NCI-H1105 (cell line): ENCODE measurements at regions not wholly inside any gene's neighbourhood (a gene's known extent, or its start where the extent isn't known, plus 50 kb on each side); places are given as distances from the start of the nearest gene placed in this dataset.

Experiments
- DNase-seq: peaks from one replicate; lab custom pipeline; 2025; lab: John Stamatoyannopoulos, UW

GRCh38 chr9:21564175-21564574, 82.1 kb upstream of the IFNE start:
- no peak for DNase-seq

- DNase-seq, result no peak
Observed at GRCh38 chr9:21565155-21565554, 83.0 kb upstream of the IFNE start.

GRCh38 chr9:21567926-21568325, 85.8 kb upstream of the IFNE start:
- no peak for DNase-seq

- DNase-seq, result no peak
Observed at GRCh38 chr9:21568484-21568883, 86.4 kb upstream of the IFNE start.

- no peak for DNase-seq
Observed at GRCh38 chr9:21569721-21570120, 87.6 kb upstream of the IFNE start.

GRCh38 chr9:21570643-21571275, 88.6 kb upstream of the IFNE start:
- no peak for DNase-seq

GRCh38 chr9:21574261-21574660, 92.1 kb upstream of the IFNE start:
- no peak for DNase-seq

GRCh38 chr9:21576331-21577189, 94.4 kb upstream of the IFNE start:
- no peak for DNase-seq

GRCh38 chr9:21579247-21579671, 97.1 kb upstream of the IFNE start:
- DNase-seq, result no peak

- DNase-seq, result no peak
Observed at GRCh38 chr9:21579743-21580142, 97.6 kb upstream of the IFNE start.

- DNase-seq, result no peak
Observed at GRCh38 chr9:21580636-21581378, 98.7 kb upstream of the IFNE start.

- no peak for DNase-seq
Observed at GRCh38 chr9:21583628-21584377, 101.7 kb upstream of the IFNE start.

- no peak for DNase-seq
Observed at GRCh38 chr9:21584890-21585289, 102.8 kb upstream of the IFNE start.

GRCh38 chr9:21585756-21586752, 103.9 kb upstream of the IFNE start:
- no peak for DNase-seq

- no peak for DNase-seq
Observed at GRCh38 chr9:21589344-21590056, 107.4 kb upstream of the IFNE start.

GRCh38 chr9:21590058-21590996, 108.2 kb upstream of the IFNE start:
- DNase-seq, result no peak

- DNase-seq, result no peak
Observed at GRCh38 chr9:21591221-21592062, 109.3 kb upstream of the IFNE start.

- DNase-seq, result no peak
Observed at GRCh38 chr9:21592063-21592338, 109.9 kb upstream of the IFNE start.
